AG04450 (cell line): ENCODE measurements at regions not wholly inside any gene's neighbourhood (a gene's known extent, or its start where the extent isn't known, plus 50 kb on each side); places are given as distances from the start of the nearest gene placed in this dataset.
"Not testable (repeated sequence)": the region's sequence is repeated elsewhere in the genome, so short reads cannot be mapped to it uniquely, and the experiment has no call there.

Experiments used
- CTCF ChIA-PET: fragments of 300-600, 350-600 bp; formaldehyde crosslinking; extraction: SDS; loops from one replicate; lab custom pipeline; 2022; ENCODE audit warnings: antibody characterized with exemption, inconsistent platforms; lab: Charles Lee
- POLR2A ChIA-PET: fragments of 350-600 bp; formaldehyde crosslinking; extraction: SDS; loops from one replicate; lab custom pipeline; 2021; ENCODE audit warnings: antibody characterized with exemption, inconsistent platforms; lab: Yijun Ruan, JAX
- DNase-seq: peaks from one replicate; pipeline ENCODE4 v3.0.0-alpha.2; 2011; ENCODE audit warnings: low read depth, low spot score
- H3K27ac ChIP-seq: one replicate; pipeline ENCODE4 v1.5.1; 2012; ENCODE audit warnings: low read depth, low read length, control low read depth
- H3K27me3 ChIP-seq: one replicate; pipeline ENCODE4 v1.6.0; 2012; ENCODE audit warnings: low read length; ENCODE audit not compliant: control insufficient read depth, insufficient read depth
- H3K4me3 ChIP-seq: 2 replicates; pipeline ENCODE4 v1.5.1; 2011; ENCODE audit warnings: mild to moderate bottlenecking, low read depth, low read length, control low read depth
- H3K9me3 ChIP-seq: 2 replicates; pipeline ENCODE4 v1.5.1; 2012; ENCODE audit warnings: low read length; ENCODE audit not compliant: control insufficient read depth, insufficient read depth
- TF ChIP-seq, protein P1 (sequence below): IDR thresholded peaks from 2 replicates; pipeline ENCODE4 v1.5.1; 2011; ENCODE audit warnings: low read depth, low read length, control low read depth, inconsistent platforms

DNA sequence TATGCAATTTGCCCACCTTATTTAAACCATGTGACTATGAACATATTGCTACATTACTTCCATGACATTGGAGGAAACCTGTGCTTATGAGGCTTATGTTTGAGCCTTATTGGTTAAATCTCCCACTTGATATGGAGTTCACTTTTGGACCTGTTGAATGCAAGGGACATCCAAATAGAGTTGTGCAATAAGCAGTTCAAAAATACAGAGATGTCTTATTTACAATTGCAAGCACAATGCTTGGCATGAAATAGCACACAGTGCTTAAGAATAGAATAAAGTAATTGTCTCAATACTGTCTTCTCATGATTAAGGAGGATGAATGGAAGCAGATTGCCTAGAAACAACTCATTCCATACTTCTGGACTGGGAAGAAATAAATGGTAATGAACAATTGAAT lies 793.5 kb downstream of the METTL4 start:
- Histone ChIP-seq H3K27ac (no peak overlapping the region), H3K9me3 (peaks cover 3% of the 10 kb centered on the region), H3K27me3 (no peaks in the 10 kb centered on the region), H3K4me3 (no peak overlapping the region)
- ChIA-PET POLR2A (no interaction called here), CTCF (no interaction called here)
- TF ChIP-seq, protein P1, sequence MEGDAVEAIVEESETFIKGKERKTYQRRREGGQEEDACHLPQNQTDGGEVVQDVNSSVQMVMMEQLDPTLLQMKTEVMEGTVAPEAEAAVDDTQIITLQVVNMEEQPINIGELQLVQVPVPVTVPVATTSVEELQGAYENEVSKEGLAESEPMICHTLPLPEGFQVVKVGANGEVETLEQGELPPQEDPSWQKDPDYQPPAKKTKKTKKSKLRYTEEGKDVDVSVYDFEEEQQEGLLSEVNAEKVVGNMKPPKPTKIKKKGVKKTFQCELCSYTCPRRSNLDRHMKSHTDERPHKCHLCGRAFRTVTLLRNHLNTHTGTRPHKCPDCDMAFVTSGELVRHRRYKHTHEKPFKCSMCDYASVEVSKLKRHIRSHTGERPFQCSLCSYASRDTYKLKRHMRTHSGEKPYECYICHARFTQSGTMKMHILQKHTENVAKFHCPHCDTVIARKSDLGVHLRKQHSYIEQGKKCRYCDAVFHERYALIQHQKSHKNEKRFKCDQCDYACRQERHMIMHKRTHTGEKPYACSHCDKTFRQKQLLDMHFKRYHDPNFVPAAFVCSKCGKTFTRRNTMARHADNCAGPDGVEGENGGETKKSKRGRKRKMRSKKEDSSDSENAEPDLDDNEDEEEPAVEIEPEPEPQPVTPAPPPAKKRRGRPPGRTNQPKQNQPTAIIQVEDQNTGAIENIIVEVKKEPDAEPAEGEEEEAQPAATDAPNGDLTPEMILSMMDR, result no peak
- DNase-seq, result no peak

DNA sequence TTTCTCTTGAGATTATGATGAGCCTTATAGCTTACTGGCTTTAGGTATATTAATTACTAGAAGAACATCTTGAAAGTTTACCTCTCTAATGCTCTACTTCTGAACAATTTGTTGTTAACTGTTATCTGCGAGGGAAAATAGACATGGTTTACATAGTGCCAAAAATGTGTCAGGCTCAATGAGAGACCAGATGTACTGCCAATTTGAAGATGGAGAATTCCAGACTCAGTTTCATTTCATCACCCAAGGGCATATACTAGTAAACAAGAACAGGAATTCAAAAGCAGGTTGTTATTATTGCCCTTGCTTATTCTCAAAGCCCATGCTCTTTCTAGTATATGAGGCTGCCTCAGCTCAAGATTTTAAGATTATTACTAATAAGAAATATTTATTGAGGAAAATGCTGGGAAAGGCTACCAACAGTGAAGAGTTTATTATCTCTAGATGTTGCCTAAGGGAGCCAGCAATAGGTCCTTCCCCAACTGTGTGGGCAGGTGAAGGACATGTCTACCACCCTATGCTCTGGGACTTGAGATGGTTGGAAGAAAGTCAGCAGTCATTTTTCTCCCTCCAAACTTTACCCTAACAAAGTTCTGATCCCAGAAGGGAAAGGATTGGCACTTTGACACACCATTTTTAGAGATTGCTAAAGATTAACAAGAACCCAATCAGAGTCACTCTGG lies 792.7 kb downstream of the METTL4 start:
- peaks cover under 1% of the 10 kb centered on the region for H3K9me3 ChIP-seq
- H3K27me3 ChIP-seq, result no peaks in the 10 kb centered on the region
- TF ChIP-seq, protein P1, result no peak
- ChIA-PET POLR2A (no interaction called here), CTCF (no interaction called here)
- H3K4me3 ChIP-seq, result no peak overlapping the region
- H3K27ac ChIP-seq, result no peak overlapping the region
- no peak for DNase-seq

DNA sequence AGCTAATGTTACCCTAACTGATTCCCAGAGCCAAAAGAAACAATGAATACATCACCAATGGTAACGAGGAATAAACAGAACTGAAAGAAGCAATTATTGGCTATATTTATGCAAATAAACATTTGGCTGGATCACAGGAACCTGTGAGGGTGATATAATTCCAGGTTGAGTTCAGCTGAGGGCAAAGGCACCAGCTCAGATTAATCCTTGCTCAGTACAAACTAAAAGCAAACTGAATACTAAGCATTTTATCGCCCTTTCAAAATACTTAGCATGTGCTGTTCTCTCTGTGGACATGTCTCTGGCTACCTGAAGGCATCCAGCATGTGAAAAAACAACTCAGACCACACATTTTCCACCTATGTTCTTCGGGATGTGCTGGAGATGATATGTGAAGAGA lies 791.7 kb downstream of the METTL4 start:
- Histone ChIP-seq H3K27ac (no peak overlapping the region), H3K27me3 (no peaks in the 10 kb centered on the region), H3K9me3 (peaks cover 7% of the 10 kb centered on the region), H3K4me3 (no peak overlapping the region)
- TF ChIP-seq, protein P1, result no peak
- ChIA-PET CTCF (no interaction called here), POLR2A (no interaction called here)
- DNase-seq, result no peak

DNA sequence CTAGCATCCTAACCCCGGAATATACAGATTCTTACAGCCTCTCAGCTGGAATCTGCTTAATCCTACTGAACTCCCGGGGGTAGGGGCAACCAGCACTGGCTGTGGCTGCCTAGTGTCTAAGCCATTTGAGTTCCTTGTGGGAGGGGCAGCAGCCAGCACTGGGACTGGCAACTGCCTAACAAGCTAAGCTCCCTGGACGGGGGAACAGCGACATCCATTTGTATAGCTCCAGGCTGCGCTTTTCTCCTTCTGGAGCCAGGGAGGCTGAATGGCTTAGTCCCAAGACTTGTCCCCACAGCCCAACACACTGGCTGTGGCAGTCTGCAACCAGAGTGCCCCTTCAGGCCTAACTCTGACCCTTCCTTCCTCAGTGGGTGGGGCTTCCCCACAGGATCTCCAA lies 787.2 kb downstream of the METTL4 start:
- POLR2A ChIA-PET, result no interaction called here
- no peak overlapping the region for H3K4me3 ChIP-seq
- no peaks in the 10 kb centered on the region for H3K27me3 ChIP-seq
- CTCF ChIA-PET, result no interaction called here
- TF ChIP-seq, protein P1, result no peak
- peaks cover 16% of the 10 kb centered on the region for H3K9me3 ChIP-seq
- no peak overlapping the region for H3K27ac ChIP-seq
- DNase-seq, result no peak

DNA sequence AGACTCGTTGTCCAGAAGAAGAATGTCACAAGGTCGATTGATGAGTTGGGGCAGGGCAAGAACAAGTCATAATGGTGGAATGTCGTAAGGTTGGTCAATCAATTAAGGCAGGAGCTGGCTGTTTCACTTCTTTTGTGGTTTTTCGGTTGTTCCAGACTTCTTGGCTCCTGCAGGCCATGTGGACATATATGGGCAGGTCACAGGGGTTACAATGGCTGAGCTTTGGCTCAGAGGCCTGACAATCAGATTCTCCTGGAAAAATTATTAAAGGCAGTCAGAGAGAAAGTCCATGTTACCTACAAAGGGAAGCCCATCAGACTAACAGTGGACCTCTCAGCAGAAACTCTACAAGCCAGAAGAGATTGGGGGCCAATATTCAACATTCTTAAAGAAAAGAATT lies 785.3 kb downstream of the METTL4 start:
- peaks cover 20% of the 10 kb centered on the region for H3K9me3 ChIP-seq
- H3K4me3 ChIP-seq, POLR2A ChIA-PET, CTCF ChIA-PET, H3K27ac ChIP-seq, H3K27me3 ChIP-seq, DNase-seq: not testable (repeated sequence)
